T47D (cell line): ENCODE measurements at regions not wholly inside any gene's neighbourhood (a gene's known extent, or its start where the extent isn't known, plus 50 kb on each side); places are given as distances from the start of the nearest gene placed in this dataset.

Experiments
- DNase-seq, 2 experiments: peaks; one replicate each; pipeline versions ENCODE4 v3.0.0 to v3.0.0-alpha.2; 2011 to 2012; ENCODE audit warnings: low read depth in 1 of 2, low spot score in 1 of 2
- JUND ChIP-seq: IDR thresholded peaks from 2 replicates; pipeline ENCODE4 v1.6.1; 2012; ENCODE audit warnings: low read depth
- in situ Hi-C: cut with HindIII; loops from 2 replicates; pipeline ENCODE4 v1.10.0; 2016; ENCODE audit warnings: low sequenced_read_pairs, low pct_unique_long_range_greater_than_20kb

DNA sequence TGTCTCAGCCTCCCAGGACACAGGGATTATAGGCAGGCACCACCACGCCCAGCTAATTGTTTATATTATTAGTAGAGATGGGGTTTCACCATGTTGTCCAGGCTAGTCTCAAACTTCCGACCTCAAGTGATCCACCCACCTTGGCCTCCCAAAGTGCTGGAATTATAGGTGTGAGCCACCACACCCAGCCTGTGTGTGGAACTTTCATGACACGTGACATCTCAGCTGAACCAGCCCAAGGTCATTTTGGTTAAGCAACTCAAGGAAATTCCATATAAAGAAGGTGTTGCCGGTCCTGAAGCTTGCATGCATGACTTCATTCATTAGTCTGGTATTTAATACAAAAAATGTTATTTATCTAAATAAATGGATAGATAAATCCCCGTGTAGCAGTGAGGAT lies 145.5 kb downstream of the AXIN2 start:
- TF ChIP-seq JUND, result no peak
- DNase-seq, result no peak
- in situ Hi-C loops, result no loop called here

GRCh38 chr17:65413390-65413789 lies 148.1 kb downstream of the AXIN2 start:
- DNase-seq, result no peak
- in situ Hi-C loops, result no loop called here
- no peak for TF ChIP-seq JUND

- DNase-seq, result no peak
- in situ Hi-C loops, result no loop called here
- TF ChIP-seq JUND, result no peak
These were observed 152.1 kb downstream of the AXIN2 start for GRCh38 chr17:65409381-65409780.

GRCh38 chr17:65408050-65408449 lies 153.4 kb downstream of the AXIN2 start:
- TF ChIP-seq JUND, result no peak
- DNase-seq, result no peak
- in situ Hi-C loops, result no loop called here

- in situ Hi-C loops, result no loop called here
- DNase-seq, result no peak
- no peak for TF ChIP-seq JUND
These were observed 154.4 kb downstream of the AXIN2 start for GRCh38 chr17:65407017-65407416.

DNA sequence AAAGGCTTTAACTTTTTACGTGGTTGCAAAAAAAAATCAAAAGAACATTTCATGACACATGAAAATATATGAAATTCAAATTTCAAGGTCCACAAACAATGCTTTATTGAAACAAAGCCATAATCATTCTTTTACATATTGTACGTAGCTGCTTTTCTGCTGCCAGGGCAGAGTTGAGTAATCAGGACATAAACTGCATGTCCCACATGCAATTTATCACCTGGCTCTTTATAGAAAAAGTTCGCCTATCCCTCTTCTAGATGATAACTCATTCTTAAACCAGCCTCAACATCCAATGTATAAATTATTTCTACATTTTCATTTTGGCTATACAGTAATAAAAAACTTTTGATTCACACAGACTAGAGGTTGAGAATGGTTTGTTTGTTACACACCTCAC lies 154.9 kb downstream of the AXIN2 start:
- in situ Hi-C loops, result no loop called here
- no peak for TF ChIP-seq JUND
- DNase-seq, result no peak

DNA sequence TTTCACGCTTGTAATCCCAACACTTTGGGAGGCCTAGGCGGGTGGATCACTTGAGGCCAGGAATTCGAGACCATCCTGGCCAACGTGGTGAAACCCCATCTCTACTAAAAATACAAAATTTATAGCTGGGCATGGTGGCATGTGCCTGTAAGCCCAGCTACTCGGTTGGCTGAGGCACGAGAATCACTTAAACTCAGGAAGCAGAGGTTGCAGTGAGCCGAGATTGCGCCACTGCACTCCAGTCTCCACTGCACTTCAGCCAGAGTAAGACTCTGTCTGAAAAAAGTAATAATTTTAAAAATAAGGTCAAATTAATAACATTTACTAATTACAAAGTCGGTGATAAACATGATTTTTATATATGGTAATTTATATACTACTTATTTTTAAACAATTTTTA lies 155.9 kb downstream of the AXIN2 start:
- in situ Hi-C loops, result no loop called here
- no peak for TF ChIP-seq JUND
- DNase-seq, result no peak

- TF ChIP-seq JUND, result no peak
- no peak for DNase-seq
- in situ Hi-C loops, result no loop called here
These were observed 156.7 kb downstream of the AXIN2 start for GRCh38 chr17:65404761-65405160.

DNA sequence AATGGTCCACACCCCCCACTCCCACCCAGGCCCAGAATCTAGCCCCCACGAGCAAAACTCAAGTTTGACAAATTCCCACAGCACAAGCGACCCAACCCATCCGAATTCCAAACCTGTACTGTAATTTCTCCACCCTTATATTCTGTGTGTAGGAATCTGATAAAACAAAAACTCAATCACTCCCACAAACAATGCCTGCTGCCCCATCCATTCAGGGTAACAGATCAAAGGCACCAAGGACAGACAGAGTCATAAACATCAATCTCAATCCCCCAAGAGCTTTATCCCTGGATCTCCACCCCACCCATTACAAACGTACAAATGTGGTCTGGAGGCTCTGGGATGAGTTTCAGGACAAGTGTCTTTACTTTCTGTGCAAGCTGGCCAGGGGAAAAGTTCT lies 157.8 kb downstream of the AXIN2 start:
- in situ Hi-C loops, result no loop called here
- no peak for TF ChIP-seq JUND
- no peak for DNase-seq

GRCh38 chr17:65402513-65403496 lies 158.6 kb downstream of the AXIN2 start:
- in situ Hi-C loops, result no loop called here
- no peak for TF ChIP-seq JUND
- no peak for DNase-seq

- in situ Hi-C loops, result no loop called here
- no peak for TF ChIP-seq JUND
- no peak for DNase-seq
These were observed 159.9 kb downstream of the AXIN2 start for GRCh38 chr17:65401561-65401960.

DNA sequence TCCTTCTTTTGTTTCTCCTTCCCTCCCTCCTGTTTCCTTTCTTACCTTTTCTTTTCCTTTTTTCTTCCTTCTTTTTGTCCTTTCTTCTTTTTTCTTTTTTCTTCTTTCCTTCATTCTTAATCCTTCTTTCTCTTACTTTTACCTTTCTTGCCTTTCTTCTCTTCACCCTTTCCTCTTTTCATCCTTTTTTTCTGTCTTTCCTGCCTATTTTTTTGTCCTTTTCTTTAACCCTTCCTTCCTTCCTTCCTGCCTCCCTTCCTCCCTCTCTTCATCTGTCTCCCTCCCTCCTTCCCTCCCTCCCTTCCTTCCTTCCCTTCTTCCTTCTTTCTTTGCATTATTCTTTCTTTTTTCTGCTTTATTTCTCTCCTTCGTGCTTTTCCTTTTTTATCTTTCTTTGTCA lies 160.7 kb downstream of the AXIN2 start:
- in situ Hi-C loops, result no loop called here
- DNase-seq, result no peak
- TF ChIP-seq JUND, result no peak

DNA sequence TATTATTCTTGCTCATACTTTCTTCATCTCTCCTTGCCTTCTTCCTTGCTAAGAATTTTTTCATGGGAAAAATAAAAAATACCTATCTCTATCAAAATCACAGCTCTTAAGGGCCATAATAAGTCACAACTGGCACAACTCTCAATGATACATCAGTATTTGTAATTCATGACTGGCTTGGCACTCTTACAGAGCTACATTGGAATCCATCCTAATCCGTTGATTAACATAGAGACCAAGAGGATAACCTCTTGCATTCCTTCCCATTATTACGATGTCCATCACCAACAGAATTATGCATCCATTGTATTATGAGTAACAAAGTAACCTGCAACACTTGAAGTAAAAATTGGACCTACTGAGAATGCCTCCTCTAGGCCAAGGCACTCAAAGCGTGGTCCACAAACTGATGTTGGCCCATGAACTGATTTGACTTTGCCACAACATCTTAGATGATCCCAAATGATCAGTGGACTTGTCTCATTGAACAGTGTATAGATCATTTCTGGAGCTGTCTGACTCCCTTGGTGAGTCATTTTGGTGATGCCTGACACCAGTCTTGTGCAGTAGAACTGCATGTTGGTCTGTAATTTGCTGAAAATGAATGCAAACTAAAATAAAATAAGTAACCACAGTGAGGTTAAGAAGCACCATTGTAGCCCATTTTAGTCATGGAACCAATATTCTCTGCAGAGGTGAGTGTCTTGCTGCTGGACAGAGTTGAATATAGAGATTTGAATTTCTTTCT lies 163.2 kb downstream of the AXIN2 start:
- no peak for TF ChIP-seq JUND
- no peak for DNase-seq
- in situ Hi-C loops, result no loop called here

DNA sequence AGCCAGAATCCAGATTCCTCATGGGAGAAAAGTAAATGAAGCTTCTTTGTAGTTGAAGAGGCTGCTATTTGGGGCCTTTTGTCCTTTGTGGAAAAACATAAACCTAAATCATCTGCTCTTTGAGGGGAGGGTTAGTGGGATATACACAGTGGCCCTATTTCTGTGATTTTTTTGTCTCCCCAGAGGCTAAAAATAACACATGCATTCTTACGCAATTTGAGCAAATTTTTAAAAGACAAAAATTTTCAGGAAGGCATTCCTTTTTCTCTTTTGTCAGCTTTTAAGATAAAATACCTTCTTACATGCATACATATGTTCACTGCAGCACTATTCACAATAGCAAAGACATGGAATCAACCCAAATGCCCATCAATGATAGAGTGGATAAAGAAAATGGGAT lies 165.5 kb downstream of the AXIN2 start:
- no peak for DNase-seq
- no peak for TF ChIP-seq JUND
- in situ Hi-C loops, result no loop called here
